NCI-H345 treated with DMSO at 0.1 percent for 48 hours (cell line): ENCODE measurements at regions not wholly inside any gene's neighbourhood (a gene's known extent, or its start where the extent isn't known, plus 50 kb on each side); places are given as distances from the start of the nearest gene placed in this dataset.

Experiments
- DNase-seq: peaks from one replicate; lab custom pipeline; 2025; ENCODE audit not compliant: unreplicated experiment; lab: John Stamatoyannopoulos, UW

DNA sequence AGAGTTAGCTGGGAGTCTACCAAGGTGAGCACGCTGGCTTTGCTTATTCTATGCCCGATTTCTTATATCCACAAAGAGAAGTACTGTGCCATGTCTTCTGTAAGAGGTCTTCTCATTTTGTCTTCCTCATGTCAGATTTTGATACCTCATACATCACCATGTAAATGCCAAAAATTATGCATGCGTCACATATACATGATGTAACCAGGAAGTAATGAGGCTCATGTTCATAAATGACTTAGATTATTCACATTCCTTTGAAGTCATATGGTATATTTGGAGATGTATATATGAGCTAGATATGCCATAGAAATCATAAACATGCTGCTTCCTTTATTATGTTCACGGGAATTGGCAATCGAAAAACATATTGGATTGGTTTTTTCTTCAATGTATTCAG is 97.7 kb upstream of the CELF2 start:
- no peak for DNase-seq

DNA sequence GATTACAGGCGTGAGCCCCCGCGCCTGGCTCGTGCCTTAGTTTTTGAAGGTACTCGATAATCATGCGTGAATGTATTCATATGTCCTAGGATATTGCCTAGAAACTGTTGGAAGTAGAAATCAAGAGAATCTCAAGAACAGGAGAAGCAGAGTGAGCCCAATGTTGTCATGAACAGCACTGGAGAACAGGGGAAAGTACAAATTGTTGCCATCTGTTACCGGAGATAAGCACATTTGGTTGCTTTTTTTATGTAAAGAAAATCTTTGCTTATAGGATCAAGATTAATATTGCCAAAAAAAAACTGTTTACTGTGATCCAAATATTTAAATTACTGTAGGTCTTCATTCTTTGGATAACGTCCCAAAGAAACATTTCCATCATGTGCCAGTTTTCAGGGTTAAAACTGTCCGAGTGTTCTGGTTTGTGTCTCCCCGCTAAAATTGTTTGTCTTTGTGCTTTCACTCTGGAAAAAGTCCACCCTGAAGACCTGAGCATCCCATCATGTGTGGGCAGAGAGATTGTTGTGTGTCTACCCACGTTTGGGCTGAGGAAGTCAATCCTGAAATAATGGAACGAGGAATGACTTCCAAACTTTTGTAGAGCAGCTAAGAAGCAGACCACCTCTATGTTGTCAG is 95.7 kb upstream of the CELF2 start:
- no peak for DNase-seq

DNA sequence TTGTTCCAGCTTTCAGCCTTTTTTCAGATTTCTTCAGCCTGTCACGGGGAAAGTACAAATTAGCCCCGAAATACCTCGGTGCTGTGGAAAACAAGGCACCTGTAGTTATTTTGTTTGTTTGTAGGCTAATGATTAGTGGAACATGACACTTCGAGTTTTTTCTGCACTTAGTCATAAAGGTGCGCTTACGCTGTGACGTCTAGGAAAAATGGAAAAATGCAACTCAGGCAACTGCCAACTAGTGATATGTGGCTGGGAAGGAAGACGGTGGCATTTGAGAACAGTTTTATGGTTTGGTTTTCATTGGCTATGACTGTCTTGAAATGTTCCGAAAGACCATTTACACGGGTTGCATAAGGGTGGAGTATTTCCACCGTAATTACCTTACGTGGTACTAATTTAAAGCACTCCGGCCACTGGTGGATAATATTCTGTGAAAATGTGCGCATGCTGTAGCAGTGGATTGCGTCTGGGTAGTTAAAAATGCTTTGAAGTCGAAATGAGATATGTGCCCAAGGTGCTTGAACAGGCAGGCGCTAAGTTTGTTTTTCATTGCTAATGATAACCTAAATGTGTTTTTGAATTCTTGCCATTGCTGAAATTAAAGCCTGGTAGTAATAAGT is 94.5 kb upstream of the CELF2 start:
- no peak for DNase-seq

DNA sequence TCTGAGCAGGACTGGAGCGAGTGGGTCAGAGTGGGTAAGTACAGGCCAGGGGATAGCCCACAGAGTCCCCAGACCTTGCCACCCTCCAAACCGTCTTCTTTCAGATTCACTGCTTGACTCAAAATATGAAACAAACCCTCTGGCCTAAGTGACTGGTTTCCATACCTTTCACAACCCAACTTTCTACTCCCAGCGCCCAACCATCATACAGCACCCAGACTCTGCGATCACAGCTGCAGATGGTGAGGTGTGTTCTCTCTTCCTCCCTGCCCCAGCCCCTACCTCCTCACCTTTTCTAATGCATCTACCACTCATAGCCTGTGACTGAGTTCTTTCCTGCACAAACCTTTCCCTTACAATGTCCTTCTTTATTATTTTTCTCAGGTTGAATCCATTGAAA is 92.0 kb upstream of the CELF2 start:
- DNase-seq = no peak

DNA sequence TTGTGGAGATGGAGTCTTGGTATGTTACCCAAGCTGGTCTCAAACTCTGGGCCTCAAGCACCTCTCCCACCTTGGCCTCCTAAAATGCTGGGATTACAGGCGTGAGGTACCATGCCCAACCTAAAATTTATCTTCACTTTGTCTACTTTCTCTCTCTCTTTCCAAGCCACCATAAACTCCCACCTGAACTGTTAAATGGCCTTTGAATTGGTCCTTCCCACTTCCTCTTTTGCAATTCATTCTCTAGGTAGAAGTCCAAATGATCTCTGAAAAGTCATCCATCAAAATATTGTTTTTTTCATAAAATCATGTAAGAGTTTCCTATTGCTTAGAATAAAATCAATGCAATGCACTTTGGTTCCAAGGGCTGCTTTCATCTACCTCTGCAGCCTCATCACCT is 90.1 kb upstream of the CELF2 start:
- DNase-seq = no peak

- DNase-seq = no peak
Observed at GRCh38 chr10:10930979-10931743, 86.5 kb upstream of the CELF2 start.

DNA sequence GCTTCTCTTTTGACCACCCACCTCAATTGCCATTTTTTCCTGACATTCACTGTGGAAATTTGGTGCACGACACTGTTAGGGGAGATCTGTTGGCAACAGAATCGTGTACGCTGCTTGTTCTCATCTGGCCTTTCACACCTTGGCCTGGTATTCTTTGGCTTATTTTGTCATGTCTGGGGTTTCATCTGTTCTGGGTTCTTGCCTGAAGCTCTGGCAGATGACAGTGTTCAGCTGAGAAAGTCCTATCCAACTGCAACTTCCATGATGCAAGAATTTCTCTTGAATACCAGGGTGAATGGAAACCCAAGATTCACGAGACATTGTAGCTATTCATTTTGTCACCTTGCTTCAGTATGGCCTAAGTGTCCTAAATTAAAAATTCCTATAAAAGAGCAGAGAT is 82.6 kb upstream of the CELF2 start:
- DNase-seq = no peak

DNA sequence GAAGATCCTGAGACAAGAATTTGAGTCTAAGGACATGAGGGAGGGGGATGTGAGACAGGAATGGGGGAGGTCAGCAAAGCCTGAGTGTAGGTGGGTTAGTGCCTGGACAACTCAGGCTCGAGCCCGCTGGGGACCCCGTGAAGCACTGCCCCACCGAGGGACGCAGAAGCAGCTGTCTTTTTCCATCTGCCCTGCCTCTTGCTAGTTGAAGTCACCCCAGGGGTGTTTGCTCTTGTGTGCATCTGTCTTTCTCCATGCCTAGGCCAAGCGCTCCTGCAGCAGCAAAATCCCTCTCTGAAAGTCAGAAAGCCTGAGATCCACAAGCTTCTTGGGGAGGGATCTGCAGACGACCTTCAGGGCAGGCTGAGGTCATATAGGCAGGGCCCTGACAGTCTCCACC is 79.0 kb upstream of the CELF2 start:
- no peak for DNase-seq

DNA sequence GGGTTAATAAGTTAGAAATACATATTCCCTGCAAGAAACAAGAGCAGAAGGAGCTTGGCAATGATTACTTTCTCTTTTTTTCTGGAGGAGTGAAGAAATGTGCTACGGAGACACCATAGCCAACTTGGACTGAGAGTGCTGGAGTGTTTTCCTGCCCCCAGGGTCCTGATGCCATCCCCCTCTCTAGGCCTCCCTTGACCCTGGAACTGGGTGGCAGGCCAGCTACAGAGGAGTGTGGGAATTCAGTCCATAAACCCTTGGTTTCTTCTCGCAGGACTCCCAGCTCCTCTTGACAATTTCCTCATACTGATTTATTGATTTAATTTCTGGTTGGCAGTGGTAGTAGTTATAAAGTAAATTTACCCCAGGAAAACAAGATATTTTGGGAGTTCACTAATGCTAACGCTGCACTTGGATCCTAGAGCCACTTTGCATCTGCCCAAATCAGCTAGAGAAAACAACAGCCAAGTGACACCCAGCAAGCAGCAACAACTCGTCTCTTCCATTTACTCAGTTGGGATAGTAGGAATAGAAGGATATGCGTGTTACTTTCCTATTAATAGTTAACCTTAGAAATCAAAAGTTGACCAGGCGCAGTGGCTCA is 76.4 kb upstream of the CELF2 start:
- no peak for DNase-seq

GRCh38 chr10:10942441-10942840 is 75.2 kb upstream of the CELF2 start:
- DNase-seq = no peak

DNA sequence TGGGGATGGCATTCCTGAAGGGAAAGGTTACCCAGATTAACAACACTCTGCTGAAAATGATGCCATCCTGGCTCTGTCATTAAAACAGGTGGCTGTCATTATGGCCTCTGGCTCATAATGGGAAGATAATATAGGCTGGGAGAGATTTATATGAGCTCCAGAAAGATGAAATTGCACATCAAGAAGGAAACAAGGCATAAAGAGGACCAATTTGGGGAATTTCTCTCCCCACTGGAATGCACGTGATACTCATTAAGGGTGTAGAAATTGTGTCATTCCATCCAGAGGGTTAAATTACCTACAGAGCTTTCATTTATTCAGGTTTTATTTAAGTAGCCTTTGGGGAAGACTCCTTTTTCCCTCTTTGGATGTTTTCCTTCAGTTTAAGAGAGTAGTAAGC is 71.6 kb upstream of the CELF2 start:
- no peak for DNase-seq

GRCh38 chr10:10946801-10947200 is 70.9 kb upstream of the CELF2 start:
- DNase-seq = no peak

DNA sequence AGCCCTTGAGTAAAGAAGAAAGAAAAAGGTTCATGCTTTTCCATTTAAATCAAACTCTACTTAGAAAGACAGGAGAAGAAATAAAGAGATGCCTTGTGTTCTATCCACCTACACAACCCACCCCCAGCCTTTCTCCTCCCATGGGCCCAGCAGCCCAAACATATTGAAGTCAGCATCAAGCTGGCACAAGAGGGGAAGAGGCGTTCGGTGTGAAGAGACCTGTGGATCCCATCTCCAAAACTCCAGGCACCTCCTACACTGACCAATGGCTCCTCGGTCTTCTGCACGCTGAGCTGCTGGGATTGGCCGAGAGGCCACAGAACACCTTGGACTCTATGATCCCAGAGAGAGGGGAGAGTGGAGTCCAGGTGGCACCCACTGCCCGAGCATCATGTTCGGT is 66.0 kb upstream of the CELF2 start:
- no peak for DNase-seq

- DNase-seq = no peak
Observed at GRCh38 chr10:10952800-10953199, 64.9 kb upstream of the CELF2 start.

DNA sequence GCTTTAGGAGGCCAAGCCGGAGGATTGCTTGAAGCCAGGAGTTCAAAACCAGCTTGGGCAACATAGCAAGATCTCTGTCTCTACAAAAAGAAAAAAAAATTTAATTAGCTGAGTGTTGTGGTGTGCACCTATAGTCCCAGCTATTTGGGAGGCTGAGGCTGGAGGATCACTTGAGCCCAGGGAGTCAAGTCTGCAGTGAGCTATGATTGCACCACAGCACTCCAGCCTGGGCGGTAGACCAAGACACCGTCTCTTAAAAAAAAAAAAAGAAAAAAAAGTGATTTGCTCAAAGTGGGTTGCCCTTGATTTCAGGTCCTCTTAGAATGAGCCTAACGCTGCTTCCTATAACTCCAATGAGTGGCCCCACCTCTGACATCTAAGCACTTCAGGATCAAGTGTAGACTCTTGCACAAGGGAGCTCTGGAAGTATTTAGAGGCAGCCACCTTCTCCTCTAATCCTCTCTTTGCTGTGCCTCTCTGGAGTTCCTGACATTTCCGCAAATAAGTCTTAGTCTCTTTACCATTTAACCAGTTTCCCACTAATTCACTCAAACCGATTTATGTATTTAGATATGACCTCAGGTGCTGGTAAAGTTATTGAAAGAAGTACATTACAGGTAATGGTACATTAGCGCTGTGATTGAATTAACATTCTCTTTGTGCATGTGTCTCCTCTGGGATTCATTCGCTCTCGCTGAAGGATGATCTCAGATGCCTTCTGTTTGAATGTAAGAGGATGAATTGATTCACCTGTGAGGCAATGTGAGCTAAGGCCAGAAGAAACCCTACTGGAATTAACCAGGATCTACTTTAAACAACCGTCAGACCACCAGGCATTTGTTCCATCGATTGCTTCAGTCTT is 60.8 kb upstream of the CELF2 start:
- no peak for DNase-seq

- DNase-seq = no peak
Observed at GRCh38 chr10:10958041-10958440, 59.6 kb upstream of the CELF2 start.

DNA sequence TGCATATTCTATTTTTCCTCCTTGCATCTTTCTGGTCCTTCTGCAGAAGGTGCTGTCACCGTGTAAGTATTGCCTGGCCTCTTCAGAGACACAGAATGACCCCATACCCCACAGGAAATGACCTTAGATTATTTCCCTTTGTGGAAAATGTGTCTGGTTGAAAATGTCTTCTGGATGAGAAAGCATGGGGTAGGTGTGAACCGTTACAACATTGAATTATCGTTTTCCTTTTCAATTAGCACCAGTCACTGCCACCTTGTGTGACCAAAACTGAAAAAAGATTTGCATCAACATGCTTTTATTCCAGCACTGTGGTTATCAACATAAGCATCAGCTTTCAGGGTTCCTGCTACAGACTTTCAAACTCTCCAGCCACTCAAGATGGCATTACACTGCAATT is 58.0 kb upstream of the CELF2 start:
- DNase-seq = no peak

DNA sequence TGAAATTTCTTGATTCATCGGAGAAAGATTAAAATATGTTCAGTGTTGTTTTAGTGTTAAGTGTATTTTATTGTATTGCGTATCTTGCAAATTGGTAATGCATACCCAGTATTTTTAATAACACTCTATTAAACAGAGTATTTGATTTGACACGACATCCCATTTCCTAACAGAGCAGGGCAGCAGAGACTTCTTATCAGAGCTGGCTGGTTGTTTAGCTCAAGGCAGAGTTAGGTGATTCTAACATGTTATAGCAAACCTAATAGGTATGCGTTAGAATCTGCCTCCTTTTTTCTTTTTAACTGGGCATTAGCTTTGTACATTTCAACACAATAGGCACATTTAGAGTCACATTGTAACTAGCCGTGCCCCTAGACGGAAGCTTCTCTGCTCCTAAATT is 57.1 kb upstream of the CELF2 start:
- DNase-seq = no peak

DNA sequence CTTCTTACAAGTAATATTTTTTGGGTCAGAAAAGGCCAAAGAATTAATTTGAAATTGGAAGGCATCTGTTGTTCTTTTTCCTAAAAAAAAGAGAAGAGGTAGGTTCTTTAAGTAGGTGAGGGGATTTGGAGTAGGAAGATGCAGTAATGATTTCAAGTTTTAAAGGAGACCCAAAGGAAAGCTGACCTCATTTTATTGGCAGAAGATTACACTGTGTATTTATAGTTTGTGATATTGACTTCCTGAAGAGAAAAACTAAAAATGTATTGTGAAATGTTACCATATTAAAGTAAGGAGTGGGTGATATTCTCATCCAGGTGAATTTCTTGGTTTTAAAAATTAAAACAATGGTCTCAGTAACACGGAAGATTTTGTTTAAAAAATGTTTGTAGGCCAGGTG is 56.6 kb upstream of the CELF2 start:
- DNase-seq = no peak

DNA sequence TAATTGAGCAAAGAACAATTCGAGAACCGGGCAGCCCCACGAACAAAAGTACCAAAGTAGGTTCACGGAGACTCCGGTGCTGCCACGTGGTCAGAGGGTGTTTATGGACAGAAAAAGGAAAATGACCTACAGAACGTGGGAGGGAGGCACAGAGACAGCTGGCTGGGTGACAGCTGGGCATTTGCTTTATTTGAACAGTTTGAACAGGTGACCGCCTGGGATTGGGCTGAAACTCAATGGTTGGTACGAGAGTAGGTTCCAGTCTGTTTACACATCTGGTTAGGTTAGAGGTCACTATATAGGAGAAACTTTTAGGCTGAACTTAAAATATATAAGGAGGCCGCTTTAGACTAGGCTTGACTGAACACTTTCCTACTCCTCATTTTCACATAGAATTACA is 50.6 kb upstream of the CELF2 start:
- DNase-seq = no peak

- no peak for DNase-seq
Observed at GRCh38 chr10:10967581-10968256, 50.0 kb upstream of the CELF2 start.
